HepG2 (cell line): ENCODE measurements at regions not wholly inside any gene's neighbourhood (a gene's known extent, or its start where the extent isn't known, plus 50 kb on each side); places are given as distances from the start of the nearest gene placed in this dataset.

Source experiments
- ATAC-seq: fragments of 200-7000 bp; cut with Tn5 transposase; 3 replicates; pipeline ENCODE4 v1.9.1; 2020; ENCODE audit warnings: mild to moderate bottlenecking, moderate library complexity
- BruUV-seq: library from RNA; stranded (reverse); fragments of 400-500 nt; replicated peaks from 2 replicates; lab custom pipeline; 2021; lab: Mats Ljungman, UMichigan
- CTCF ChIA-PET: fragments of 300-600 bp; formaldehyde crosslinking; extraction: SDS; loops from one replicate; lab custom pipeline; 2021; ENCODE audit warnings: low total read pairs, inconsistent platforms, low intra/inter-chr PET ratio; lab: Yijun Ruan, JAX
- POLR2A ChIA-PET: fragments of 350-600 bp; sonication (Branson Sonifier 250); formaldehyde crosslinking; loops from one replicate; lab custom pipeline; 2020; ENCODE audit warnings: antibody characterized with exemption, inconsistent platforms; lab: Yijun Ruan, JAX
- DNase-seq: peaks from one replicate; pipeline ENCODE4 v3.0.0-alpha.2; 2015; ENCODE audit warnings: low spot score
- FAIRE-seq: peaks from 3 replicates; lab custom pipeline; 2011; peaks lifted over from hg19 to GRCh38; lab: Jason Lieb, UNC
- H2AFZ ChIP-seq: one replicate; pipeline ENCODE4 v1.6.1; 2011; ENCODE audit warnings: low read length, inconsistent platforms
- H3K27ac ChIP-seq: fragments of 300-600 bp; 3 replicates; pipeline ENCODE4 v1.8.0; 2011; ENCODE audit warnings: mixed run types, mild to moderate bottlenecking, mixed read lengths, low read length, inconsistent platforms; ENCODE audit not compliant: insufficient read depth; ENCODE audit errors: extremely low read length
- H3K27me3 ChIP-seq, 2 experiments: fragments of 200-600 bp in 1 of 2; 2 replicates in 1 of 2; 3 replicates in 1 of 2; pipeline versions ENCODE4 v1.6.0 to v1.8.0; 2011; ENCODE audit warnings: low read length in 2 of 2, mild to moderate bottlenecking in 2 of 2, moderate library complexity in 2 of 2, inconsistent platforms in 1 of 2; ENCODE audit not compliant: insufficient read depth in 2 of 2, control insufficient read depth in 1 of 2
- H3K36me3 ChIP-seq, 2 experiments: fragments of 200-600 bp in 1 of 2; replicated peaks in 1 of 2; 2 replicates in 1 of 2; 3 replicates in 1 of 2; pipeline versions ENCODE4 v1.5.1 to v1.8.0; 2011; ENCODE audit warnings: low read length in 2 of 2, inconsistent platforms in 1 of 2; ENCODE audit not compliant: insufficient read depth in 2 of 2, control insufficient read depth in 1 of 2
- H3K4me1 ChIP-seq: 2 replicates; pipeline ENCODE4 v1.5.1; 2012; ENCODE audit warnings: low read length, inconsistent platforms; ENCODE audit not compliant: insufficient read depth
- H3K4me2 ChIP-seq: 2 replicates; pipeline ENCODE4 v1.6.0; 2011; ENCODE audit warnings: low read depth, low read length, inconsistent platforms
- H3K4me3 ChIP-seq, 3 experiments: fragments of 200-600 bp in 1 of 3; sonication (generic), shearing (Covaris generic) in 1 of 3; replicated peaks in 1 of 3; 2 replicates each; pipeline ENCODE4 v1.5.1; 2011 to 2016; ENCODE audit warnings: low read length in 3 of 3, inconsistent platforms in 2 of 3, low read depth in 2 of 3, mild to moderate bottlenecking in 2 of 3, control low read depth in 1 of 3, mixed read lengths in 1 of 3; ENCODE audit not compliant: insufficient read depth in 1 of 3
- H3K79me2 ChIP-seq: one replicate; pipeline ENCODE4 v1.6.1; 2011; ENCODE audit warnings: low read length, inconsistent platforms; ENCODE audit not compliant: insufficient read depth
- H3K9ac ChIP-seq: 2 replicates; pipeline ENCODE4 v1.6.0; 2011; ENCODE audit warnings: mild to moderate bottlenecking, low read depth, low read length, inconsistent platforms; ENCODE audit not compliant: insufficient read depth
- H3K9me3 ChIP-seq: 2 replicates; pipeline ENCODE4 v1.5.1; 2012; ENCODE audit warnings: mild to moderate bottlenecking, low read length
- H4K20me1 ChIP-seq: 2 replicates; pipeline ENCODE4 v1.6.0; 2011; ENCODE audit warnings: inconsistent platforms, mild to moderate bottlenecking, low read length, moderate library complexity; ENCODE audit not compliant: insufficient read depth
- AFF4 ChIP-seq: sonication (generic); formaldehyde crosslinking; IDR thresholded peaks from 2 replicates; pipeline ENCODE4 v1.4.0; 2020; ENCODE audit warnings: missing genetic modification reagents
- AHDC1 ChIP-seq: sonication (generic); formaldehyde crosslinking; IDR thresholded peaks from 2 replicates; pipeline ENCODE4 v1.5.1; 2020; ENCODE audit warnings: mild to moderate bottlenecking, missing genetic modification reagents, borderline replicate concordance
- ARID5B ChIP-seq: IDR thresholded peaks from 2 replicates; pipeline ENCODE4 v1.4.0; 2020; ENCODE audit warnings: mild to moderate bottlenecking, missing genetic modification reagents
- ATF1 ChIP-seq: IDR thresholded peaks from 2 replicates; pipeline ENCODE4 v1.6.1; 2016; ENCODE audit warnings: mild to moderate bottlenecking, control low read depth
- KMT2A ChIP-seq: sonication (generic); formaldehyde crosslinking; IDR thresholded peaks from 2 replicates; pipeline ENCODE4 v1.4.0; 2020; ENCODE audit warnings: missing genetic modification reagents
- NFRKB ChIP-seq: fragments of 450-650 bp; IDR thresholded peaks from 2 replicates; pipeline ENCODE4 v1.6.1; 2017
- NR2F2 ChIP-seq: IDR thresholded peaks from 2 replicates; pipeline ENCODE4 v1.6.1; 2012; ENCODE audit warnings: low read depth, inconsistent platforms, borderline replicate concordance
- PHF5A ChIP-seq: IDR thresholded peaks from one replicate; pipeline ENCODE4 v1.6.1; 2018; ENCODE audit warnings: low read depth, missing genetic modification reagents; ENCODE audit not compliant: unreplicated experiment
- THAP11 ChIP-seq: IDR thresholded peaks from 2 replicates; pipeline ENCODE4 v1.6.1; 2016; ENCODE audit warnings: missing biosample characterization, missing genetic modification reagents
- ZBTB20 ChIP-seq: sonication (generic); formaldehyde crosslinking; IDR thresholded peaks from 2 replicates; pipeline ENCODE4 v1.8.1; 2023; ENCODE audit warnings: missing genetic modification reagents, low read depth, mild to moderate bottlenecking, borderline replicate concordance
- WGBS: methylation state at CpG from one replicate; pipeline ENCODE4 v1.1.6; 2017; ENCODE audit warnings: low lambda C conversion rate; 5-methylcytosine and 5-hydroxymethylcytosine counted together
- in situ Hi-C: cut with HindIII; loops from 2 replicates; pipeline ENCODE4 v1.10.0; 2017; ENCODE audit warnings: low pct_unique_long_range_greater_than_20kb; ENCODE audit not compliant: extremely low pct_ligation_motif_present
- intact Hi-C: fragments of 100-400 bp; cut with micrococcal nuclease; formaldehyde crosslinking; loops from one replicate; pipeline ENCODE4 v1.10.0; 2022; ENCODE audit not compliant: unreplicated experiment

DNA sequence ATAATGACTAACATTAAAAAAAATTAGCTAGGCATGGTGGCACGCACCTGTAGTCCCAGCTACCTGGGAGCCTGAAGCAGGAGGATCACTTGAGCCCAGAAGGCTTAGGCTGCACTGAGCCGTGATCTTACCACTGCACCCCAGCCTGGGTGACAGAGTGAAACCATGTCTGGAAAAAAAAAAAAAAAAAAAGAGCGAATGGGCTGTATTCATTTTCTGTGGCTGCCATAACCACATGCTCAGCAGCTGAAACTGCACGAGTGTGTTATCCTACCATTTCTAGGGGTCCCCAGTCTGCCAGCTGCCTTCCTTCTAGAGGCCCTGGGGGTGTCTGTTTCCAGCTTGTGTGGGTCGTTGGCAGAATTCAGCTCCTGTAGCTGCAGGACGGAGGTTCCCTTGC, 247.8 kb downstream of the EIPR1 start (continued):
- no peak for TF ChIP-seq ARID5B (CRISPR knock-in tag)
- no peak for TF ChIP-seq NFRKB

DNA sequence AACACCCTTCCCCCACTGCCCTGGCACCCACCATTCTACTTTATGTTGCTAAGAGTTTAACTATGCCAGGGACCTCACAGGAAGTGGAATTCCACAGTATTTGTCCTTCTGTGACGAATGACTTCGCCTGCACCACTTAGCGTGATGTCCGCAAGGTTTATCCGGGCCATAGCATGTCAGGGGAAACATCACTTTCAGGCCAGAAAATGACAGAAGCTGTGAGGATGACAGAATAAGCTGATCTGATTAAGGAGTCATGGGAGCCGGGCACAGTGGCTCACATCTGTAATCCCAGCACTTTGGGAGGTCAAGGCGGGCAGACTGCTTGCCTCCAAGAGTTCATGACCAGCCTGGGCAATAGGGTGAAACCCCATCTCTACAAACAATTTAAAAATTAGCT, 248.8 kb downstream of the EIPR1 start:
- intact Hi-C loops, result no loop called here
- no peak overlapping the region for H2AFZ ChIP-seq
- CTCF ChIA-PET, result no interaction called here
- no peaks in the 10 kb centered on the region for H3K36me3 ChIP-seq
- no peak overlapping the region for H3K4me2 ChIP-seq
- POLR2A ChIA-PET, result no interaction called here
- BruUV-seq, result no TSS peak
- no peaks in the 10 kb centered on the region for H4K20me1 ChIP-seq
- H3K4me1 ChIP-seq, result no peaks in the 10 kb centered on the region
- no peak overlapping the region for H3K4me3 ChIP-seq
- no peaks in the 10 kb centered on the region for H3K79me2 ChIP-seq
- H3K27ac ChIP-seq, result no peak overlapping the region
- H3K9me3 ChIP-seq, result no peaks in the 10 kb centered on the region
- H3K27me3 ChIP-seq, result no peaks in the 10 kb centered on the region; a peak in 1 of 5 replicates
- WGBS, result 89% methylated on average over 7 of the region's 7 CpGs
- no peak overlapping the region for H3K9ac ChIP-seq
- ATAC-seq (no peak), FAIRE-seq (no peak), DNase-seq (no peak)
- in situ Hi-C loops, result no loop called here
- TF ChIP-seq NR2F2 (no peak), AHDC1 (no peak), AFF4 (CRISPR knock-in tag) (no peak), PHF5A (CRISPR knock-in tag) (no peak), KMT2A (no peak), THAP11 (CRISPR knock-in tag) (no peak), ATF1 (no peak), ZBTB20 (CRISPR knock-in tag) (no peak)
